ENCODE measurements at regions not wholly inside any gene's neighbourhood (a gene's known extent, or its start where the extent isn't known, plus 50 kb on each side); places are given as distances from the start of the nearest gene placed in this dataset.

DNA sequence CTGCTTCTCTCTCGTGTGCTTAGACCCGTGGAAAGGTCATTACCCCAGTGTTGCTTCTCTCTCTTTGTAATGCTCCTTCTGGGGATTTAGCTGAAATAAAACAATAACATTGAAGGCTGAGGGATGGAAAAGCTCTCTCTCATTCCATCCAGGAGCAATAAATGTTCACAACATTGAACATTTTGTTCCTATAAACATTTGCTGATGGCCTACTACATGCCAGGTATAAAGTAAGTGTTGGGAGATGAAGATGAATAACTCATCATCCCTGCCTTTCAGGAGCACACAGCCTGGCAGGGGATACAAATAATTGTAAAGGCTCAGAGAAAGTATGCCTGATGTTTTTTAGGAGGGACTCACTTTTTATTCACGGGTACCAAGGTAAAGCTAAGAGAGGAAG, 158.1 kb downstream of the KDR start:
- Histone ChIP-seq H4K5ac (ENCODE audit: low read depth, low read length) (no peak overlapping the region), H3K14ac (replicated peaks; ENCODE audit: low read depth, low read length) (no peak overlapping the region), H3K23ac (ENCODE audit: low read depth, low read length) (no peak overlapping the region), H3K4ac (ENCODE audit: low read depth, low read length) (no peak overlapping the region), H2AK5ac (ENCODE audit: low read depth, low read length) (no peak overlapping the region), H3K36me3 (ENCODE audit: control insufficient read depth, insufficient read depth, low read length) (no peaks in the 10 kb centered on the region), H2AK9ac (replicated peaks; ENCODE audit: low read depth, low read length, poor library complexity) (no peak overlapping the region), H3K9me3 (ENCODE audit: control insufficient read depth, insufficient read depth, low read length) (no peaks in the 10 kb centered on the region), H3K27me3 (ENCODE audit: control insufficient read depth, insufficient read depth, low read length) (peaks cover 12% of the 10 kb centered on the region), H3K79me1 (ENCODE audit: low read depth in 1 of 2, low read length in 2 of 2) (no peaks in the 10 kb centered on the region), H2BK15ac (ENCODE audit: low read depth, low read length) (no peak overlapping the region), H3K27ac (ENCODE audit: insufficient read depth, low read length) (no peak overlapping the region), H3K4me1 (ENCODE audit: control insufficient read depth, insufficient read depth, low read length) (no peaks in the 10 kb centered on the region), H4K8ac (ENCODE audit: low read depth in 2 of 2, low read length in 2 of 2) (no peak overlapping the region), H2BK5ac (ENCODE audit: low read depth, low read length, poor library complexity, severe bottlenecking) (no peak overlapping the region), H3K9me1 (ENCODE audit: insufficient read depth, low read length) (no peaks in the 10 kb centered on the region), H2BK20ac (ENCODE audit: low read depth, low read length) (no peak overlapping the region), H3K4me2 (ENCODE audit: low read depth, low read length) (no peak overlapping the region), H2BK120ac (ENCODE audit: low read depth, low read length) (no peak overlapping the region), H3K9ac (ENCODE audit: low read depth, low read length) (no peak overlapping the region), H4K91ac (ENCODE audit: insufficient read depth, low read depth, low read length) (no peak overlapping the region), H2AFZ (replicated peaks; ENCODE audit: low read length, poor library complexity) (no peak overlapping the region), H3K18ac (ENCODE audit: low read depth, low read length) (no peak overlapping the region), H3K4me3 (ENCODE audit: insufficient read depth, low read depth, low read length) (no peak overlapping the region), H4K20me1 (ENCODE audit: insufficient read depth, low read length) (no peaks in the 10 kb centered on the region), H3K56ac (ENCODE audit: extremely low read depth, insufficient read depth, low read length) (no peak overlapping the region)
- intact Hi-C loops (cut with micrococcal nuclease) (no loop called here), dilution Hi-C loops (cut with HindIII; ENCODE audit: low sequenced_read_pairs, unreplicated experiment) (no loop called here), in situ Hi-C loops (cut with MboI; ENCODE audit: low sequenced_read_pairs) (no loop called here)
- TF ChIP-seq CEBPB (IDR thresholded peaks at IDR 0.05; ENCODE audit: low read depth, low read length) (no peak), RFX5 (IDR thresholded peaks at IDR 0.05; ENCODE audit: low read depth, low read length) (no peak), MAZ (IDR thresholded peaks at IDR 0.05; ENCODE audit: borderline replicate concordance, low read depth, low read length) (no peak)
- whole genome bisulfite sequencing, 2 experiments (ENCODE audit: extremely low coverage in 2 of 2, insufficient read length in 1 of 2), result no CpG with 5 or more reads among the region's 3 CpGs
- POLR2A ChIA-PET (ENCODE audit: unreplicated experiment), result no interaction called here
- CTCF ChIA-PET, result interaction anchor here (1.1 to 1.5 kb wide), 2 partner anchors 206 to 354 kb away, joined by 3 to 5 read pairs; no protein-coding TSS in a partner anchor
- DNase-seq (no peak), ATAC-seq (ENCODE audit: low read depth) (no peak)
- no TSS peak for BruUV-seq (replicated peaks)

Measured in IMR-90 (cell line).